ENCODE measurements at regions not wholly inside any gene's neighbourhood (a gene's known extent, or its start where the extent isn't known, plus 50 kb on each side); places are given as distances from the start of the nearest gene placed in this dataset.

DNA sequence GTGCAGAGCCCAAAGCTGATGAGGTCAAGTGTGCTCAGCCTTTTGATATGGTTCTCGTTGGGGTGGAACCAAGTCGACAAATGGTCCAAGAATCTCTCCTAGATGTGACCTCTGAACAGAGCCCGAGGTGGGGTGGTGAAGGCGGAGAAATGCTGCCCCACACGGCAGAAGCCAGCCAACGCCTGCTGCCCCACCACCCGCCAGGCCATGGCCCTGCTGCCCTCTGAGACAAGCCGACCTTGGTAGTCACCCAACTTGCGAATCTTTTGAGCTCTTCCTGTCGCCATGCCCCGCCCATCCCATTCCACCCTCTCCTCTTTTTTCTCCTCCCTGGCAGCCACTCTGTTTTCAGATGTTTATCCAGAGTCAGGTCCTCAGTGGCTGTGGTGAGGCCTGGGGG lies 91.5 kb upstream of the EGFLAM start:
- TF ChIP-seq, protein P1, sequence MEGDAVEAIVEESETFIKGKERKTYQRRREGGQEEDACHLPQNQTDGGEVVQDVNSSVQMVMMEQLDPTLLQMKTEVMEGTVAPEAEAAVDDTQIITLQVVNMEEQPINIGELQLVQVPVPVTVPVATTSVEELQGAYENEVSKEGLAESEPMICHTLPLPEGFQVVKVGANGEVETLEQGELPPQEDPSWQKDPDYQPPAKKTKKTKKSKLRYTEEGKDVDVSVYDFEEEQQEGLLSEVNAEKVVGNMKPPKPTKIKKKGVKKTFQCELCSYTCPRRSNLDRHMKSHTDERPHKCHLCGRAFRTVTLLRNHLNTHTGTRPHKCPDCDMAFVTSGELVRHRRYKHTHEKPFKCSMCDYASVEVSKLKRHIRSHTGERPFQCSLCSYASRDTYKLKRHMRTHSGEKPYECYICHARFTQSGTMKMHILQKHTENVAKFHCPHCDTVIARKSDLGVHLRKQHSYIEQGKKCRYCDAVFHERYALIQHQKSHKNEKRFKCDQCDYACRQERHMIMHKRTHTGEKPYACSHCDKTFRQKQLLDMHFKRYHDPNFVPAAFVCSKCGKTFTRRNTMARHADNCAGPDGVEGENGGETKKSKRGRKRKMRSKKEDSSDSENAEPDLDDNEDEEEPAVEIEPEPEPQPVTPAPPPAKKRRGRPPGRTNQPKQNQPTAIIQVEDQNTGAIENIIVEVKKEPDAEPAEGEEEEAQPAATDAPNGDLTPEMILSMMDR (IDR thresholded peaks at IDR 0.05; ENCODE audit: insufficient read depth, low read length): no peak
- no peak for DNase-seq (ENCODE audit: low read depth)

DNA sequence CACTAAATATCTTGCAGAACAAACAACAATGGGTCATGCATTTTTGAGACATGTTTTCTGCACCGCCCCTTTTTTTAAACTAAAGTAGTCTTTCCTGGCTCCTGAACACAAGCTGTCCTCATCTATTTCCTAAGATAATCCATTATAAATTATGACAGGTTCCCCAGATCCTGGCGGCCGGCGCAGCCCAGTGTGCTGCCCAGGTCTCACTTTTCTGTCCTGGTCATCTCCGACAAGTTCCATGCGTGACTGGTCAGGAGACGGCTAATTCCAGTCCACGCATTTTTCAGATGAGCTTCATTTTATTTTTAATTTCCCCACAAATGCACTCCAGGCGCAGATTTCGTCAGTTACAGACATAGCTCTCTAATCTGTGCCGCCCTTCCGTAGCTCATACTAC lies 92.9 kb upstream of the EGFLAM start:
- DNase-seq (ENCODE audit: low read depth): no peak
- TF ChIP-seq, protein P1 (IDR thresholded peaks at IDR 0.05; ENCODE audit: insufficient read depth, low read length): no peak
- H3K4me3 ChIP-seq (ENCODE audit: low read depth, low read length): no peak overlapping the region

More for the DNA sequence above, 91.5 kb upstream of the EGFLAM start:
- H3K4me3 ChIP-seq (ENCODE audit: low read depth, low read length): no peak overlapping the region

DNA sequence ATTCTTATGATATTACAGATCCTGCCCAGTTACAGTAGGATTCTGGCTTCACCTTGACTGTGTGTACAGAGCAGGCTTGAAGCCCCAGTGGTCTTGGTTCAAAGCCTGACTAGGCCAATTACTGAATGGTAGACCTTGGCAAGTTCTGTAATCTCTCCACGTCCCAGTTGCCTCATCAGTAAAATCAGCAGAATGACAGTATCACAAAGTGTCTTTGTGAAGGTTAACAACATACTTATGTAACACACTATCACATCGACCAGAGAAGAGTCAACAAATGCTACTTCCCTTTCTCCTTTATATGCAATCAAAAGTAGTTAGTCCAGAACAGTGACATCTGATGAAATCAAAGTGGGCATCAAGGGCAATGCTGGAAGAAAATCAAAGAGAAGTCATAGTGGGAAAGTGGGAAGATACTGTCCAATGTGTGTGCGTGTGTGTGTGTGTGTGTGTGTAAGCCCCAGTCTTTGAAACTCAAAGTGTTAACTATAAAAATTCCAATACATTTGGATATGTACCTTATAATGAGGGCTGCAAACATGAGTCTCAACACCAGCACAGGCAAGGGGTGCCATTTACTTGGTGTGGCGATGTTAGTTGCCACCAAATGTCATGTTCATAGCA lies 93.5 kb upstream of the EGFLAM start:
- no peak overlapping the region for H3K4me3 ChIP-seq (ENCODE audit: low read depth, low read length)
- no peak for DNase-seq (ENCODE audit: low read depth)
- TF ChIP-seq, protein P1 (IDR thresholded peaks at IDR 0.05; ENCODE audit: insufficient read depth, low read length): no peak

DNA sequence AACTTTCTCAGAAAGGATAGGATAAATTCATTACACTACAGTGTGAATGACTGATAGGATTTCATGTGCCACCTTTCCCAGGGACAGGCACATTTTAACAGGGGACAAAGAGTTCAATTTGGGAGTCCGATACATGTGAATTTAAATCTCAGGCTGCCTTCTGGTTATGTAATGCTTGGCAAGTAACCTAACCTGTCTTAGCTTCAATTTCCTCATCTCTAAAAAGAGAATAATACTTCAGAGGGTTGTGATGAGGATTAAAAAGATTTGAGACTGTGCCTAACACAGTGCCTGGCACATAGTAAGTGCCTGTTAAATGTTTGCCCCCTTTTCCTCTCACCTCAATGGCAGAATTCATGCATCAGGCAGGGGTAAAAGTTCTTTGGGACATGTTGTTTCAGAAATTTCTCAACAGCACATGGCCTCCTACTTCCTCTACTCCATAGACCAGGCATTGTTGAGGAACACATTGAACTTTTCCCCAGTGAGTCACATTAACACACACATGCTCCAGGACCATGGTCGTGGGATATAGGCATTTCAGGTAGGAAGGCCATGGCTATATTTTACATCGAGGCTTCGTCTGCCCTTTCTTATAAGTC lies 94.6 kb upstream of the EGFLAM start:
- TF ChIP-seq, protein P1 (IDR thresholded peaks at IDR 0.05; ENCODE audit: insufficient read depth, low read length): no peak
- no peak overlapping the region for H3K4me3 ChIP-seq (ENCODE audit: low read depth, low read length)
- DNase-seq (ENCODE audit: low read depth): no peak

DNA sequence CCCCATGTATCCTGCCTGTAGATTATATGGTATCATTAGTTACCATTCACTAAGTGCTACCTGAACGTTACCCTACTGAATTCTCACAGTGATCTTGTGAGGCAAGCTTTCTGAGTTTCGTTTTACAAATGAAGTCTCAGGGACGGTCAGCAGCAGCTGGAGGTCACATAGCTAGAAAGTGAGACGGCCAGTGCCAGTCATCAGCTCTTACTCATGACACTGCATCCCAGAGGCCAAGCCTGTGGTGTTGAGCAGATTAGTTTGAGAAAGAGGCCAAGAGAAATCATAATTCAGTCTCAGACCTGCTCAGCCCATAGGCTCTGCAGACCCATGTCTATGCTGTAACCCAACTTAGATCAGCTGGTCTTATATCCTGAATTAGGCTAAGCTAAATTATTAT lies 95.7 kb upstream of the EGFLAM start:
- no peak overlapping the region for H3K4me3 ChIP-seq (ENCODE audit: low read depth, low read length)
- DNase-seq (ENCODE audit: low read depth): no peak
- TF ChIP-seq, protein P1 (IDR thresholded peaks at IDR 0.05; ENCODE audit: insufficient read depth, low read length): no peak

- TF ChIP-seq, protein P1 (IDR thresholded peaks at IDR 0.05; ENCODE audit: insufficient read depth, low read length): no peak
- no peak for DNase-seq (ENCODE audit: low read depth)
- H3K4me3 ChIP-seq (ENCODE audit: low read depth, low read length): no peak overlapping the region
These were observed 101.3 kb upstream of the EGFLAM start for GRCh38 chr5:38157024-38157423.

Measured in fibroblast of the aortic adventitia (primary cell).